ENCODE measurements at regions not wholly inside any gene's neighbourhood (a gene's known extent, or its start where the extent isn't known, plus 50 kb on each side); places are given as distances from the start of the nearest gene placed in this dataset.

DNA sequence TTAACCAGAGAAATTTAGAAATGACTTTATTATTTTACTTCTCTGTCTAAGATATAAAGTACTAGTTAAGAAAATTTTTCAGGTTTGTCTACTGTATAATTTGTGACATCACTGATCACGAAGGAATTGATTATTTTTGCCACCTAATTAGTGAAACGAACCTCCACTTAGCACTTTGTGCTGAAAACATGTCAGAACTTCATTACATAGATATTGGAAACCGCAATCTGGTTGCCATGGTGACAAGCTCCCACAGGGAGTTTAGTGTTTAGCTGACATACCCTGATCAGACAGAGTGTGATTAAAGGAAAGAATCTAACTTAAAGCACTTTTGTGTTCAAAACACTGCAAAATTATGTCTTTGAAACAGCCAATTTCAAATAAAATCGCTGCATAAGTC, 668.4 kb upstream of the CCNG1 start (continued):
- TF ChIP-seq HEYL (CRISPR knock-in tag; IDR thresholded peaks at IDR 0.05) (no peak), NPAS2 (CRISPR knock-in tag; IDR thresholded peaks at IDR 0.05; ENCODE audit: borderline replicate concordance) (no peak)
- TF ChIP-seq, protein P1, sequence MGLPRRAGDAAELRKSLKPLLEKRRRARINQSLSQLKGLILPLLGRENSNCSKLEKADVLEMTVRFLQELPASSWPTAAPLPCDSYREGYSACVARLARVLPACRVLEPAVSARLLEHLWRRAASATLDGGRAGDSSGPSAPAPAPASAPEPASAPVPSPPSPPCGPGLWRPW (IDR thresholded peaks at IDR 0.05): no peak

DNA sequence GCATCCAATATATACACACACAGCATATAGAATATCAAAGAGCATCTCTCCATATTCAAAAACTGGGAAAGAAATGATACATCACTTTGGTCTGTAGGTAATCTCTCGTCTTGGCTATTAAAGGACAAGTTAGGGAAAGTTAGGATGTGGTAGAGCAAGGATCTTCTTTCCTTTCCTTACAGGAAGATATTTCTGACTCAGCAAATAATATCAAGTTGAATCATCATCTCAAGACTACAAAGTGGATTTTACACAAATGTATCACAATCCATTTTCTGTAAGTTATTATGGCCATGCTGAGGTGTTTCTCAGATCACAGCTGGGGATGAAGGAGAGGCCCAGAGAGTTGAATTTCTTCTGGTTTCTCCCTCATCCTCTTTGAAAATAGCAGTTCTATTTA, 651.7 kb upstream of the CCNG1 start:
- ChIA-PET CTCF (no interaction called here), POLR2A (no interaction called here)
- H3K4me2 ChIP-seq: no peak overlapping the region
- H3K4me1 ChIP-seq: no peaks in the 10 kb centered on the region
- ATAC-seq (no peak), DNase-seq (ENCODE audit: low read depth in 1 of 2, low spot score in 1 of 2) (no peak), FAIRE-seq (no peak)
- no peaks in the 10 kb centered on the region for H3K9me3 ChIP-seq
- TF ChIP-seq FOXS1 (CRISPR knock-in tag; IDR thresholded peaks at IDR 0.05): no peak
- TF ChIP-seq MAFK (IDR thresholded peaks at IDR 0.05; ENCODE audit: partially characterized antibody): peak; percentile 82
- 0% methylated on average over 1 of the region's 1 CpG for WGBS (ENCODE audit: missing lambda C conversion rate)
- no peak overlapping the region for H3K27ac ChIP-seq
- H3K4me3 ChIP-seq: no peak overlapping the region

DNA sequence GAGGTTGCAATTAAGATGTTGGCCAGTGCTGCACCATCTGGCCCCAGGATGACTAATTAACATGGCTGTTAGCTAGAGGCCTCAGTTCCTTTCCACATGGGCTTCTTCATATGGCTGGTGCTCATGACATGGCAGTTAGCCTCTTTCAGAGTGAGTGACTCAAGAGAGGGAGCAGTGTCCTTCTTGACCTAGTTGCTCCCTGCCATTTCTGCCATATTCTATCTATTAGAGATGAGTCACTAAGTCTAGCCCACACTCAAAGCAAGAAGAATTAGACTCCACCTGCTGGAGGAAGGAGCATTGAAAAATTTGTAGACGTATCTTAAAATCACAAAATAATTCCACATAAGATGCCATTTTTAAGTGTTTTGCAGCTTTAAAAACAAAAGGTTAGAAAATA, 651.2 kb upstream of the CCNG1 start:
- no peaks in the 10 kb centered on the region for H3K4me1 ChIP-seq
- H3K27ac ChIP-seq: no peak overlapping the region
- no peak for TF ChIP-seq TFCP2L1 (CRISPR knock-in tag; IDR thresholded peaks at IDR 0.05)
- no peak for TF ChIP-seq EHF (CRISPR knock-in tag; IDR thresholded peaks at IDR 0.05)
- TF ChIP-seq HOXB5 (CRISPR knock-in tag; IDR thresholded peaks at IDR 0.05): no peak
- TF ChIP-seq NPAS2 (CRISPR knock-in tag; IDR thresholded peaks at IDR 0.05; ENCODE audit: borderline replicate concordance): no peak
- TF ChIP-seq JUNB (IDR thresholded peaks at IDR 0.05): no peak
- TF ChIP-seq, protein P2, sequence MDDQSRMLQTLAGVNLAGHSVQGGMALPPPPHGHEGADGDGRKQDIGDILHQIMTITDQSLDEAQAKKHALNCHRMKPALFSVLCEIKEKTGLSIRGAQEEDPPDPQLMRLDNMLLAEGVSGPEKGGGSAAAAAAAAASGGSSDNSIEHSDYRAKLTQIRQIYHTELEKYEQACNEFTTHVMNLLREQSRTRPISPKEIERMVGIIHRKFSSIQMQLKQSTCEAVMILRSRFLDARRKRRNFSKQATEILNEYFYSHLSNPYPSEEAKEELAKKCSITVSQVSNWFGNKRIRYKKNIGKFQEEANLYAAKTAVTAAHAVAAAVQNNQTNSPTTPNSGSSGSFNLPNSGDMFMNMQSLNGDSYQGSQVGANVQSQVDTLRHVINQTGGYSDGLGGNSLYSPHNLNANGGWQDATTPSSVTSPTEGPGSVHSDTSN (IDR thresholded peaks at IDR 0.05): no peak
- TF ChIP-seq, protein P3, sequence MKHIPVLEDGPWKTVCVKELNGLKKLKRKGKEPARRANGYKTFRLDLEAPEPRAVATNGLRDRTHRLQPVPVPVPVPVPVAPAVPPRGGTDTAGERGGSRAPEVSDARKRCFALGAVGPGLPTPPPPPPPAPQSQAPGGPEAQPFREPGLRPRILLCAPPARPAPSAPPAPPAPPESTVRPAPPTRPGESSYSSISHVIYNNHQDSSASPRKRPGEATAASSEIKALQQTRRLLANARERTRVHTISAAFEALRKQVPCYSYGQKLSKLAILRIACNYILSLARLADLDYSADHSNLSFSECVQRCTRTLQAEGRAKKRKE (CRISPR knock-in tag; IDR thresholded peaks at IDR 0.05; ENCODE audit: low read depth): no peak
- TF ChIP-seq NFE2L2 (conservative IDR thresholded peaks at IDR 0.05; ENCODE audit: low read length): no peak
- TF ChIP-seq, protein P4, sequence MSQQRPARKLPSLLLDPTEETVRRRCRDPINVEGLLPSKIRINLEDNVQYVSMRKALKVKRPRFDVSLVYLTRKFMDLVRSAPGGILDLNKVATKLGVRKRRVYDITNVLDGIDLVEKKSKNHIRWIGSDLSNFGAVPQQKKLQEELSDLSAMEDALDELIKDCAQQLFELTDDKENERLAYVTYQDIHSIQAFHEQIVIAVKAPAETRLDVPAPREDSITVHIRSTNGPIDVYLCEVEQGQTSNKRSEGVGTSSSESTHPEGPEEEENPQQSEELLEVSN (IDR thresholded peaks at IDR 0.05; ENCODE audit: borderline replicate concordance, low read depth): no peak
- no peak for TF ChIP-seq SMC3 (IDR thresholded peaks at IDR 0.05)
- TF ChIP-seq, protein P5, sequence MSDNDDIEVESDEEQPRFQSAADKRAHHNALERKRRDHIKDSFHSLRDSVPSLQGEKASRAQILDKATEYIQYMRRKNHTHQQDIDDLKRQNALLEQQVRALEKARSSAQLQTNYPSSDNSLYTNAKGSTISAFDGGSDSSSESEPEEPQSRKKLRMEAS (IDR thresholded peaks at IDR 0.05): no peak
- no peak for TF ChIP-seq EHMT2 (IDR thresholded peaks at IDR 0.05; ENCODE audit: low read depth)
- TF ChIP-seq GATA3 (IDR thresholded peaks at IDR 0.05; ENCODE audit: borderline replicate concordance): no peak
- no peak for TF ChIP-seq RAD21 (conservative IDR thresholded peaks at IDR 0.05 in 1 of 2, IDR thresholded peaks at IDR 0.05 in 1 of 2)
- DNase-seq (ENCODE audit: low read depth in 1 of 2, low spot score in 1 of 2) (no peak), ATAC-seq (no peak), FAIRE-seq (no peak)
- POLR2A ChIA-PET: no interaction called here
- CTCF ChIA-PET: no interaction called here
- WGBS (ENCODE audit: missing lambda C conversion rate): 26% methylated on average over 1 of the region's 1 CpG
- no peak overlapping the region for H3K4me2 ChIP-seq
- no peak overlapping the region for H3K4me3 ChIP-seq
- no peaks in the 10 kb centered on the region for H3K9me3 ChIP-seq

DNA sequence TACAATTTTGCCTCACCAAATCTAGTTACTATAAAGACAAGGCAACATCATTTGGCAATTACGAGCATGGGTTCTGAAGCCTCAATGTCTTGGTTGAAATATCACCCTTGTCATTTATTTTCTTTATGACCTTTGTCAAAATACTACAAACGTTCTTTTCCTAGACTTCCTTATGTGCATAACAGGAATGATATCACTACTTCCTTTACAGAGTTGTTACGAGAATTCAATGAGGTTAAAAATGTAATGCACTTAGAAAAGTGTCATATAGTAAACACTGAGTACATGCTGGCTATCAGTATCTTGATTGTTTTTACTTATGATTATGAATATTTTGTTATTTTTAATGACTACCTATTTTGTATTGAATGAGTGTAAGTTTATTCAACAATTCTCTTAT, 640.9 kb upstream of the CCNG1 start:
- no peak for FAIRE-seq
- no peak for TF ChIP-seq ZFP36 (IDR thresholded peaks at IDR 0.05; ENCODE audit: borderline replicate concordance, partially characterized antibody)
- TF ChIP-seq HOXB5 (CRISPR knock-in tag; IDR thresholded peaks at IDR 0.05): no peak
- no peak for TF ChIP-seq SREBF2 (IDR thresholded peaks at IDR 0.05)
- TF ChIP-seq, protein P2 (IDR thresholded peaks at IDR 0.05): no peak
- TF ChIP-seq CHD2 (IDR thresholded peaks at IDR 0.05; ENCODE audit: low read length, partially characterized antibody): no peak
- TF ChIP-seq EHMT2 (IDR thresholded peaks at IDR 0.05; ENCODE audit: low read depth): no peak
- TF ChIP-seq MAFK (IDR thresholded peaks at IDR 0.05; ENCODE audit: partially characterized antibody): no peak
- TF ChIP-seq FOXS1 (CRISPR knock-in tag; IDR thresholded peaks at IDR 0.05): no peak
- no peak for TF ChIP-seq KDM1A (IDR thresholded peaks at IDR 0.05; ENCODE audit: low read depth)
- no peak for TF ChIP-seq PHF8 (IDR thresholded peaks at IDR 0.05; ENCODE audit: borderline replicate concordance, low read depth)
- TF ChIP-seq RFX5 (IDR thresholded peaks at IDR 0.05): no peak
- TF ChIP-seq HOXA7 (CRISPR knock-in tag; IDR thresholded peaks at IDR 0.05): no peak
- TF ChIP-seq FOSB (CRISPR knock-in tag; IDR thresholded peaks at IDR 0.05): no peak
- no peak for TF ChIP-seq HEYL (CRISPR knock-in tag; IDR thresholded peaks at IDR 0.05)
- TF ChIP-seq MAZ (IDR thresholded peaks at IDR 0.05; ENCODE audit: borderline replicate concordance, low read depth, low read length): no peak
- no peak for TF ChIP-seq BHLHE40 (IDR thresholded peaks at IDR 0.05; ENCODE audit: low read depth, low read length)
- TF ChIP-seq CHD4 (IDR thresholded peaks at IDR 0.05; ENCODE audit: borderline replicate concordance): no peak
- no peak for TF ChIP-seq ZNF302 (CRISPR knock-in tag; IDR thresholded peaks at IDR 0.05)
- H3K4me3 ChIP-seq: no peak overlapping the region
- no peak for DNase-seq (ENCODE audit: low read depth in 1 of 2, low spot score in 1 of 2)
- CTCF ChIA-PET: no interaction called here
- ATAC-seq: no peak
- 1% methylated on average over 3 of the region's 3 CpGs for WGBS (ENCODE audit: missing lambda C conversion rate)
- POLR2A ChIA-PET: no interaction called here
- H3K4me2 ChIP-seq: no peak overlapping the region
- no peaks in the 10 kb centered on the region for H3K9me3 ChIP-seq
- H3K27ac ChIP-seq: no peak overlapping the region
- no peaks in the 10 kb centered on the region for H3K4me1 ChIP-seq
